ENCODE measurements at regions not wholly inside any gene's neighbourhood (a gene's known extent, or its start where the extent isn't known, plus 50 kb on each side); places are given as distances from the start of the nearest gene placed in this dataset.
"Not testable (repeated sequence)": the region's sequence is repeated elsewhere in the genome, so short reads cannot be mapped to it uniquely, and the experiment has no call there.

DNA sequence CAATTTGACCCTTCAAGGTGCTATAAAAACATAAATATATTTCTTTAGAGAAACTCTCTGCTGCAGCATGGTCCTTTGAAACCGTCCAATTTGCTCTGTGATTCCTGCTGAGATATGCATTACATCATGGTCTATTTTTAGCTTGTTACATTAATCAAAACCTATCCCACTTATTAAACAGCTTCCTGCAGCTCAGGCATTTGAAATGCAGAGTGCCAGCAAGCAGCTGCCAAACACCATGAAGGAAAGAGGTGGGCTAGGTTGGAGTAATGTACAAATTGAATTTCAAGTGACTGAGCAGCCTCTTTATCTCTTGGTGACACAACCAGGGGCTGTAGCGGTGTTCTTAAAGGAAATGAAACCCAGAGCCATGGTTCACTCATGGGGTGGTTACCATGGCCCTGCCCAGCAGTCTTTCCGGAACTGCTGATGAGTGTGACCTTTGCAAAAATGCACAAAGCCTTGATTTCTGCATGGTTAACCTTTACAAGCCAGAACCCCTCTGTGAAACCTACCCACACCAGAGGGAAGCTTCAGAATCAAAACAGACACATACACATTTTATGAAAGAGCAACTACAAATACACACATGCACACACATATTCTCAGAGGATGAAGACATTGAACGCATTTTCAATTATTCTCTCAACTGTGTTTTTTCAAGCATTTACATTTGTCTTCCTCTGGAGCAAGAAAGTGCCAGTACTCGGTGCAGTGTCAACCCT lies 155.8 kb upstream of the ZNF608 start:
- DNase-seq = no peak

DNA sequence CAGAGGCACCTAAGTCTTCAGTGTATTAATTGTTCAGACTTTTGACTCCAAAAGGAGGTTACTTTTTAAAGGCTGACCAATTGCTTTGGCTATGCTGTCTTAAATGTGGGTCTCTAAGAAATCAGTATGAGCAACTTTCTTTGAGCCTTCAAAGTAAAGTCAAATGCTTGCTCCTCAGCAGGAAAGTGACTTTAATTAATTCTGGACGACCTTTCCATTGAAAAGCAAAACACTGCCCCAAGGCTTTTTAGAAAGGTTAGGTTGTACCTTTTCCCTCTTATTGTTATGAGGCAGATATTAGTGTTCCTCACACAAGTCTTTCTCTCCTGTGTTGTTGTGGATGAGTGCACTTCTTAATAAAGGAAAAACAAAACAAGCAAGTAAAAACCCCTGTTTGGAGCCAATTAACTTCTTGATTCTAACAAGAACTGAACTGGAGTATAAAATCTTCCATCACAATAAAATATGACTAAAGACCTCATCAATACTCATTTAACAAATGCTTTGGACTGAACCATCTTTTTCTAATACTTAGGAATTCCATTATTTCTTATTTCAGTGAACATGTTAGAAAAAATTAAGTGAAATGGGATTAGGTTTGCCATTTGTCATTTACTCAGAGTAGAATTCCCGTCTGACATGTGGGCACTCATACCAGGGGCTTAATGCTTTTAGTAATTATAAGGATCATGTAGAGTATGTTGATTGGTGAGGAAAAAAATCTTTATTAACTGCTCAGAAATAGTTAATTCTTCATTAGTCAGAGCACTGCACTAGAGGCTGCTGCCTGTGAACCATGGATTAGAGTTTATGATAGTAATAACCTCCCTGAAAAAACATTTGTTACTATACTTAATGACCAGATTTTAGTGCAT lies 159.1 kb upstream of the ZNF608 start:
- no peak for DNase-seq

DNA sequence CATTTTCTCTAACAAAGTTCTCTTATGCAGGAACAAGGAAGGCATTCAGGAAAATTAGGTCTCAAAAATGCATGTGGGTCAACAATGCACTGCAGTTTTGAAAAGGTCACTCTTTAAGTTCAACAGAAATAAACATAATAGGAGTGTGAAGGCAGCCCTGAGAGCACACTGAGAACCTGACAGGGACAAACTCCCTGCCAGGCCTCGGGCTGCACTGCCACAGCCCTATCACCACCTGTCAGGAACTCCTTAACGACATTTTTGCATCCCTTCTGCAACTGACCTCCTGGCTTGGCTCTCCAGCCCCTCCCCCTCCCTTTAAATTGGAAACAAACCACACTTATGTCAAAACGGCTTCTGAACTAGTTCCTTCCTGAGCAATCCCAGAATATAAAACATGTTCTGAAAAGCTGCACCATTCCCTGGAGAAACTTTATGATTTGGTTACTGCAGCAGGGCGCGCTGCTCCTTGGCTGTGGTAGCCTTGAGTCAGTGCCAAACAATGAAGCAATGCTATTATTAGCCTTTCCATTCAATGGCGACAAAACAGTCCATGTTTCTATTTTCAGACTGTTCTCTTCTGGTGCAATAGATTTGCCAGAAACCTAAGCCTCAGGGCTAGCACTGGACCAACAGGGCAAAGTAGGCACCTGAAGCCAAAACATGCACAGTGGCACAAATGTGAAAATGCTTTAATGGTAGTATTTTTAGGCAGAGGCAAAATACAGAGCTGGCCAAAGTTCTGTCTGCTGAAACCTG lies 160.1 kb upstream of the ZNF608 start:
- peak; percentile 68 for DNase-seq

DNA sequence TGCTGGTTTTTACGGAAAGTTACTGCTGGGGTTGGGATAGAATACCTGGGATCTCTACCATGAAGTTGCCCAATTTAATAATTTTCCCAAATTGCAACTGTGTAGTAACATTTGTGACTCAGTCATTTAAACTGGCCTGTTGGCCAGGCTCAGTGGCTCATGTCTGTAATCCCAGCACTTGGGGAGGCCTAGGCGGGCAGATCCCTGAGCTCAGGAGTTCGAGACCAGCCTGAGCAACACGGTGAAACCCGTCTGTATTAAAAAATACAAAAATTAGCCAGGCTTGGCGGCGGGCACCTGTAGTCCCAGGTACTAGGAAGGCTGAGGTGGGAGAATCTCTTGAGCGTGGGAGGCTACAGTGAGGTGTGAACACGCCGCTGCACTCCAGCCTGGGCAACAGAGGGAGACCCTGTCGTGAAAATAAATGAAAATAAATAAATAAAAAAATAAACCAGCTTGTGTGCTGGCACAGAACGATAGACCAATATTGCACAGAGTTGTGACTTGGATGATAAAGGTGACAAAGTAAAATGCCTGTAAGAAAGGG lies 160.7 kb upstream of the ZNF608 start:
- DNase-seq = no peak

DNA sequence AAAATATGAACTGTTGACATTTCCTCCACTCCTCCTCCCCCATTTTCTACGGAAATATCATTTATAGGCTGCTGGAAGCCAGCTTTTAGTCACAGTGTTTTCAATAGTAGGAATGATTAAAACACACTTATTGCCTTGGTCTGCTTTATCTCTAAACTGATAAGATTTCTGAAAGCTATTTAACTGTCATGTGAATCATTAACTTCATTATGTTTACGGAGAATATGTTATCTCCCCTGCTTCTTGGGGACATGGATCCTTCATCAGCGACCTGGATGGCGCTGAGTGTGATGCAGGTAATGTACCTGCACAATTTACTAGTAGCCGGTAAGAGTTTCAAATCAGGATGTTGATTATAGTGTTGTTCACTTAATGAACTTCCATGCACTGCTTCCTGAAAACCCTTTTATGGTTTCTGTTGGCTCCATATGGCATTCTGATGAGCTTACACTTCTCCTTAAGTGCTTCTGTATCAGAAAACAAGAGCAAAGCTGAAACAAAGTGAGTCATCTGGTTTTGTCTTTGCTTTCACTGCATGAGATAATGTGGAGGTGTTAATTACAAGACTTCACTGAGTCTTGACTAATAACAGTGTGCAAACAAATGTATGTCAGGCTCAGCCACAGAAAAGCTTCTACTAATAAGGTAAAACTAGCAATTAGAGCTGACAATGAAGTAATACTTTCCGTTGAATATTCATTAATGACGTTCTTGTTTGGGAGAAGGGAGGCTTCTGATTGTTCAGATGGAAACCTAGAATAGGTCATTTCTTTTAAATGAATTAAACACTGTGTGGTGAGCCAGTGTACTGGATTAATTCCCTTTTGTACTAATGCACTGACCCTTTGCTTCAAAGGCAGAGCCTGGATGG lies 162.4 kb upstream of the ZNF608 start:
- no peak for DNase-seq

DNA sequence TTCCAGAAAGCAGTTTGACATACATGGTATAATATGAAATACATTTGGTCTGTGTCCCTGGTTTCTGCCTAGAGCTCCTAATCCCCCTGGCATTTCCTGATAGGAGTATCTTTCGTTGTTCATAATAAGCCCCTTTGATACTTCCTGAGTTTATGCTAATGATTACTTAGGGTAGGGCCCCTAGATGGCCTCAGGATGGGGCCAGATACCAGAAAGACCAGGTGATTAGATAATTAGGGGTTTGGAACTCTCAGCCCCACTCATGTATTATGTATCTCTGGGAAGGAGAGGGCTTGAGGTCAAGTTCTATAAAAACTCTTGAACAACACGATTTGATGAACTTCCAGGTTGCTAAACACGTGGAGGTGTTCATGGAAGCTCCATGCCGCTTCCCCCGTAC lies 163.3 kb upstream of the ZNF608 start:
- DNase-seq = no peak

DNA sequence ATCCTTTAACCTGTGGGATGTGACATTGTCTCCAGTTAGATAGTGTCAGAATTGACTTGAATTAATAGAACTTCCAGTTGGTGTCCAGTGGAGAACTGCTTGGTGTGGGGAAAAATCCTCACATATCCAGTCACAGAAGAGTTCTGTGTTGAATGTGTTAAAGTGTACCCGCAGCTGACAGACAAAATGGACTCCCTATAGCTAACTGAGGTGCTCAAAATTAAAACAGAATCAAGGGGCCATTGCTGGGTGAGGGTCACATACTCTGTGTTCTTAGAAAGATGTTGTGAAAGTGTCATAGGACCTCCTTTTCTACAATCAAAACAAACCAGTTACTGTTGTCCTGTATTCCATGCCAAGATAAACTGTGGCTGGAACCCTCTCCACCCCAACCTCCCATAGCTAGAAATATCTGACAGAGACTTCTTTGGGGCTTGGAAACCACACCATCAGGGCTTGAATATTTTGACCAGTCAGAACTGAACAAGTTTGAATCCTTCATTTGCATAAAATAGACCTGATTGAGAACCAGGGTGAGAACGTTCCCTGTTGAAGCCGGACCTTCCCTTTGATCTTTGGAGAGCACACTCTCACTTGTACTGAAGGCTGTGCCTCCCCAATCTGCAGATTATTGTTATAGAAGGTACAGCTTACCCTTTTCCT lies 164.0 kb upstream of the ZNF608 start:
- no peak for DNase-seq

DNA sequence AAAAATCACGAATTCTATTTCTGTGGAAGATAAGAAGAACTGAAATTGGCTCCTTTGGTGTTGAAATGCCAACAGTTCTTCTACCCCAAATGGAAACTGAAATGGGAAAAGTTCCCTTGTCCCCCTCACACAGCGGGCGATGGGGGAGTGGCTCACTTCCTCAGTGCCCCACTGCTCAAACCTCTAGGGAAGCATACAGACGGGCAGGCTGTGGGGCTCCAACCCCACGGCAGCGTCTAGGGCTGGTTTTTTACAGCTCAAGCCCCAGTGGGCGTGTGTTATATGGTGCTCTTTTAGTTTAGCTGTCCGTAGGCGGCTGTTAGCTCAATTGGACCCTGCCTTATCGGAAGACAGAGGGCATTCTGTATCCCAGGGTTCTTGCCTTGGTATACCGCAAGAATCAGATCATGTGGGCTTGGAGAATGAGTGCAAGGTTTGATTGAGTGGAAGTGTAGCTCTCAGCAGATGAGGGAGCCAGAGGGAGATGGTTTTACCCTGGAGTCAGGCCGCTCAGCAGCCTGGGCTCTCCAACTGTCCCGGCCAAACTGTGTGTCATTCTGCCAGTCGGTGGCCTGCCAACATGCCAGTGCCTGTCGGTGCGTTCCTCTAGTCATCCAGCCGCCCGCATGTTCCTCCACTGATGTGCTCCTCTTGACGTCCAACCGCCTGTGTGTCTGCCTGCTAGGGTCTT lies 166.3 kb upstream of the ZNF608 start:
- no peak for DNase-seq

DNA sequence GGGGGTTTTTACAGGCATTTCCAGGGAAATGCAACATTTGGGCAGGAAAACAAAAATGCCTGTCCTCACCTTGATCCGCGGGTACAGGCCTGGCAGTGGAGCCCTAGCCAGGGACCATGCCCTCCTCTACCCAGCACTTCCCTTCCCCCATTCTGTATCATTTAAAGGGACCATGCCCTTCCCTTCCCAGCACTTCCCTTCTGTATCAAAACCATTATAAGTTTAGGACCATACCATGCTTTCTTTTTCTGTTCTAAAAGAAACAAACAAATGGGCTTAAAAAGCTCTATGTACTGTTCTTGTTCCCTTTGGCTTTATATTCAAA lies 166.9 kb upstream of the ZNF608 start:
- no peak for DNase-seq

DNA sequence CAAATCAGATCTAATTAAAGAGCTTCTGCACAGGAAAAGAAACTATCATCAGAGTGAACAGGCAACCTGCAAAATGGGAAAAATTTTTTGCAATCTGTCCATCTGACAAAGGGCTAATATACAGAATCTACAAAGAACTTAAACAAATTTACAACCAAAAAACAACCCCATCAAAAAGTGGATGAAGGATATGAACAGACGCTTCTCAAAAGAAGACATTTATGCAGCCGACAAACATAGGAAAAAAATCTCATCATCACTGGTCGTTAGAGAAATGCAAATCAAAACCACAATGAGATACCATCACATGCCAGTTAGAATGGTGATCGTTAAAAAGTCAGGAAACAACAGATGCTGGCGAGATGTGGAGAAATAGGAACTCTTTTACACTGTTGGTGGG lies 169.9 kb upstream of the ZNF608 start:
- DNase-seq = not testable (repeated sequence)

DNA sequence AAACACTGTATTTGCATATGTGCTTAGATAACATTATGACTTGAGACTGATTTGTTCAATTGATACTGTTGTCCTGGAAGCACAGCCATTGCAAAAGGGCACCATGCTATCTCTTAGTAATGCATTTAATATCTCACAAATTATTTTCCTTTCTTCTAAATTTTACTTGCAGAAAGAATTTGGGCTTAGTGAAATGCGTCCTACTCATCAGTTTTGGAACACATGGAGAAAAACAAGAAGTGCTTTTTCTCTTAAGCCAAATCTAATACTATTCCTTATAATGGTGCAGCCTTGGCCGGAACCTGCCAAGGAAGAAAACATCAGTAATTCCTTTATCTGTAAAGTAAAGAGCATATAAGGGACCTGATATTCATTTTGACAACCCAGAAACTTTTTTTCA lies 172.2 kb upstream of the ZNF608 start:
- no peak for DNase-seq

DNA sequence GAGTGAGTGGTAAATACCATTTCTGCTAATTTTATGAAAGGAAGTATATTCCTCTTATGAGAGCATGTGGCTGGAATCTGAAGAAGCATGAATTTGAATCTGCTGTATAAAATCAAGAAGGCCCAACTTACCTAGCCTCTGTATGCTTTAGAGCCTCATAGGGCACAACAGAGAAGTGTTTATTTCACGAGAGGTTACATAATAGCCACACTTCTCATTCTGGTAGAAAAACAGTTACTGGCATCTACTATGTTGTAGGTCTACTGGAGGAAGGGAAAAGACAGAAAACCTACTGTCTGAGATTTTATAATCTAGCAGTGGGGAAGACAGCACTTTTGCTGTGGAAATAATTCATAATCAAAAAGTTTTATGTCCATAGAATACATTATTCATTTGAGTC lies 172.6 kb upstream of the ZNF608 start:
- DNase-seq = no peak

DNA sequence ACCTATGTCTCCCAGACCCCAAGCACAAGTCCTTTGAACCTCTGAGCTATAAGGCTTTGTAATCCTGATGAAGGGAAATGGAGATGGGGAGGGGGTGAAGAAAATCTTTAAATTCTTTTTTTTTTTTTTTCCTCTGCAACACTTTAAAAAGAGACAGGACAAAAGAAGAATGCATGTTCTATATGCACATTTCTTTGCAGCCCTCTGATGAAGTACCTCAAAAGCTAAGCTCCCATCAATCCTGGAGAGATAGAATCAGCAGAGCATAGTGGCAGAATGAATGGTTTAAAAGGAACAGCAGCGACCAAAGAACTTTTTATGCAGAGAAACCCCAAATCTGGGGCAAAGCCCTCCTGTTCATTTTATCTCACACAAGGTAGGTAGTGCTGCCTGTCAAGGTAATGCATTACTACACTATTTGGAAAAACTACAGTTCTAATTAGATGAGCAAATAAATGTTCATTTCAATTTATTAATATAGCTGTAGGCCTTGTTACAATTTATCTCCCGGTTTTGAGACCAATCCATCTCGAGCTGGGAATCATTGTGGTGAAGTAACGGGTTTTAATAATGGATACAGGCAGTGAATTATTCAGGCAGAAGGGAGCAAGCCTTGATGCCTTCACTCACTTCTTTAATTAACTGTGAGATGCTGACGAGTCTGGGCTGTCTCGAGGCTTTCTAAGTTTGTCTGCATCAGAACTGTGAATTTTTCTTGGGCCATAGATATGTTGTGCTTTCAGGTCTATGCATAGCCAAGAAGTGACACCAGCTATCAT lies 173.5 kb upstream of the ZNF608 start:
- no peak for DNase-seq

DNA sequence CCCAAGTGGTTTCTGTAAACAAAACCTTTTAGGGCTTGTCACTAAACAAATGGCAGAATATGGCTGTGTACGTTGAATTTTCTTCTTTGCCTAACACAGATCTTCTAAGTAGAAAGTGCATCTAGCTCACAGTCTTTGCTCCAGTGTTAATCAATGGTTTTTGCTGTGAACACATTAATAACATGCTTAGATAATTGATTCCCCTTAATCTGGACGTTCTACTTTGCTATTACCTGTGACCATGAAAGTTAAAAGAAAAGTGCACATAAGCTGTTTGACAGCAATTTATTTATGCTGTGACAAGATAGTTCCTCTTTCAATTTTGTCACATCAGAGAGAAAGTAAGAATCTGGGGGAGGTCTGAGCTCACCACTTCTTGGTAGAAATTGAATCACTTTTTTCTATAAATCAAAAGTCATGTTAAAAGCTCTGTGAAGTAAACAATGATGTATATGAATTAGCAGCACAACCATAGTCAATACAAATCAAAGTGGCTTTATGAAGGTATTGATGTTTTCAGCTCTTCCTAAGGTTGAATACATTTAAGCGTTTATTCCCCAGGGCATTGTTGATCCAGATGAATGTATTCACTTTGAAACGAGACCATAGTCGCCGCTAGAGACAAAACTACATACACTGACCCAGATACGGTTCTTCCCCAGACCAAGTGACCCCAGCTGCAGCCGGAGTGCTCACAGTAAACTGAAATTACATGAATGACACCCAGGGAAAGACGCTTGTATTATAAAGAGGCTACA lies 174.6 kb upstream of the ZNF608 start:
- DNase-seq = no peak

DNA sequence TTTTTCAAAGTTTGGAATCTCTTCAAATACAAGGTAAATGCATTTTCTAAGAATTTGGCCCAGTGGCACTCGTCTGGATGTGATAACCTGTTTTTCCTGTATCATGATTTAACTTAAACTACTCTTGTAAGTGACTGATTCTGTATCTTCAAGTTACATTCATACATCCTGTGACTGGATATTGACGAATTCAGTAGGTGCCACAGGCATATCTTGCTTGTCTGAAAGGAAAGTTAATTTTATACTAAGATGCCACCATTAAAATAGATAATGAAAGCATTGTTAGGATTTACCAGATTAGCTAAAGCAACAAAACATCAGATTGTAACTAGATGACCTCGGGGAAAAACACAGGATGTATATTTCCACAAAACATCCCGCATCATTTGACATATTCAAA lies 175.3 kb upstream of the ZNF608 start:
- no peak for DNase-seq

DNA sequence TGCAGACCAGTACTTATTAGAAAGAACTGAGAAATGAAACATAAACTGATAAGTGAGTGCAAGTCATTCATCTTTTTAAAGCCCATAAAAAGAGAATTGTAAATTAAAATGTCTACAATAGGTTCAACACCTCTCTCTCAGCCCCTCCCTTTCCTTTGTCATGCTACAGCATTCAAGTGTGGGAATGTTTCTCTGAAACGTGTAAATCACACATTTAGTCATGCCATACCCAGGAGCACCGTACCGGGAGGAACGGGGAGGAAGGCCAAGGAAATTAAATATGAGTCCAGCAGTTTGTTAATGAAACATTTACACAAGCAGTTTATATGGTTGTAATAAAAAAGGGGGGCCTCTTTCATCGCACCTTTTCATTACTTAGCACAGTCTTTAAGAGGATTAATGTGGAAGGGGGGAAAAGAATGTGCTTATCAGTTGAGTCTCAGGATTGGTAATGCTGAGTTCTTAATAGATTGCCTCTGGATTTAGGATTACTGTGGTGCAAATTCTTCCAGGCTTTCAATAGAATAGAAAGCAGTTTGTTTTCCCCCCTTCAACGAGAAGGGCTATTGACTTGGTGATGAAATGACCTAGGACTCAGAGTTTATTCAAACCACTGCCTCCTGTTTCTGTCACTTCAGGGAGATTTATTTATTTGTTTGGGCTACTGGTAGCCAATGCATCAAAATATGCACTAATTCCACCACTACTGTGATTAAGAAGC lies 176.0 kb upstream of the ZNF608 start:
- no peak for DNase-seq

DNA sequence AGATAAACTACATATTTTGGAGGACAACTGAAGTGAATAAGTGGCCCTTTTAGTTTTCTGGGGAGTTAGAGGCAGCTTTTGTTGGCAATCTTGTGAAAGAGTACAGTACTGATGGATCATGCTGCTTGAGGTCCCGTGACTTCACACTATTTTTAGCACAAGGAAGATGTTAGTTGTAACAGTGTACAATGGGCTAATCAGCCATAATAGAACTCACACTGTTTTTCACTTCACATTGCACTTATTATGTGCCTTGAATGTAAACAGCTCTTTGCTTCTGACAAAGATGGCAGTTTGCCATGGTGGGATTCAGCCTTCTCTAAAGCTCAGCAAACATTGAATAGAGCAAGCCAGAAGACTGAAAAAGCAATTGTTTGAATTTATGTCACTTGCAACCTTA lies 176.7 kb upstream of the ZNF608 start:
- DNase-seq = no peak

DNA sequence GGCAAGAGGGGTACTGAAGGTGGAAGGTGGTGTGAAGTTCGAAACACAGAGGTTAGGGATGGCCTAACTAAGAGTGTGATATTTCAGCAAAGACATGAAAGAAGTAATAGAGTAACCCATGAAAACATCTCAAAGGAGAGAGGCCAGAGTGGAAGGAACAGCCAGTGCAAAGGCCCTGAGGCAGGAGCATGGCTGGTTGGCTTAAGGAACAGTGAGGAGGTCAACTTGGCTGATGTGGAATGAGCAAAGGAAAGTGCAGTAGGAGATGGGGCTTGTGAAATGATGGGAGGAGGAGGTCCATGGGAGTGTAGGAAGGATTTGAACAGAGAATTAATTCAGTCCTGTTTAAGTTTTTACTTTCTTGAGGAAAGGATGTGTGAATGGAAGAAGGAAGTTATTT lies 178.3 kb upstream of the ZNF608 start:
- DNase-seq = no peak

DNA sequence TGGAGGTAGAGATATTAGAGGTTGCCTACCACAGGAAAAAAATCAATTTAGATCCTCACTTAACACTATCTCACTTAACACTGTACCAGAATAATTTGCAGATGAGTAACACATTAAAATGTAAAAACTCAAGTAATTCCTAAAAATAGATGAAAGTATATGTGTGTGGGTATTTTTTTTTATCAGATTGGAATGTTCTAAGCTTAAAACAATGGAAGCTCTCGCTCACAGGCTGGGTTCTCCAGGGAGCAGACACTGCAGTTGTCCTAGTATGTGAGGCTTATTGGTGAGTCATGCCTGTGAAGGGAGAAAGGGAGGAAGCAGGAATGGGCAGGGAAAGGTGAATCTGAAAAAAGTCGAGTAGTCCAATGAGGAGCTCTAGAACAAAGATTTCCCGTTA lies 181.3 kb upstream of the ZNF608 start:
- DNase-seq = no peak
